ENCODE measurements at regions not wholly inside any gene's neighbourhood (a gene's known extent, or its start where the extent isn't known, plus 50 kb on each side); places are given as distances from the start of the nearest gene placed in this dataset.

DNA sequence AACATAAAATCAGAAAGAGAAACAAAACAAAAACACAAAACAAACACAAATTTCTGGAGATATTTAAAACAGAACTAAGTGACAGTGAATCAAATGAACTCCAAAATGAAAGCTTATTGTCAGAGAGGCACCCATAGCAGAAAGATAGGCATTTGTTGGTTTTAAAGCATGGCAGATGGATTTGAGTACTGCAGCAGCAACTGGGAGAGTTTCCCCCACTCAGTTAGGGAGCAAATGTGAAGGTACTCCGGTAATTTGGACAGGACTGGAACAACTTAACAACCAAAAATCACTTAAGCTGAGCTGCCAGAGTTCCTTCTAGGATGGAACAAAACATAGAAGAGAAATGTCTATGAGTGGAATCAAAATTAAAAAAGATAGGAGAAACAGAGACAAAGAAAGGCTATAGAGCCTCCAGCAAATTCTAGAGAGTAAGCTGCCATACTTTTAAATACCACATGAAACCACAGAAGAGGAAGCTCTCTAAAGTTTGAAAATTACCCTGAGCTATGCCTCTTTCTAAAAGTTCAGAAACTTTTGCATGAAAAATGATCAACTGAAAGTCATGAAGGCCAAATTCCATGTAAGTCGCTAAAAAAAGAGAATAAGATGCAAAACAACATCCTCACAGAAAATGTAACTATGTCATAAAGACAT is 1248.3 kb upstream of the USP15 start:
- ATAC-seq: no peak
- H3K9me3 Mint-ChIP-seq: peaks cover 14% of the 10 kb centered on the region

DNA sequence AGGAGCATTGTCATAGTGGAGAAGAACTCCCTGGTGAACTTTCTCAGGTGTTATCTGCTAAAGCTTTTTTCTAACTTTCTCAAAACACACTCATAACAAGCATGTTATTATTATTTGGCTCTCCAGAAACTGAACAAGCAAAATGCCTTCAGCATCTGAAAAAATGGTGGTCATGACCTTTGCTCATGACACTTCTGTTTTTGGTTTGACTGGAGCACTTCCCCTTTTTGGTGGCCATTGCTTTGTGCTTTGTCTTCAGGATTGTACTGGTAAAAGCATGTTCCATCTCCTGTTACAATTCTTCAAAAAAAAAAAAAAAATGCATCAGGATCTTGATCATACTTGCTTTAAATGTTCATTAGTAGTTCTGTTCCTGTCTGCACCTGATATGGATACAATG is 1241.6 kb upstream of the USP15 start:
- no peak overlapping the region for H3K27ac Mint-ChIP-seq
- no peaks in the 10 kb centered on the region for H3K4me1 Mint-ChIP-seq
- DNase-seq: no peak
- no peaks in the 10 kb centered on the region for H3K27me3 Mint-ChIP-seq
- no peaks in the 10 kb centered on the region for H3K36me3 Mint-ChIP-seq (ENCODE audit: low read depth)
- no peak for ATAC-seq
- no peak overlapping the region for H3K4me3 Mint-ChIP-seq
- peaks cover 33% of the 10 kb centered on the region for H3K9me3 Mint-ChIP-seq

More for the DNA sequence above, 1248.3 kb upstream of the USP15 start:
- Mint-ChIP-seq H3K27ac (no peak overlapping the region), H3K4me3 (no peak overlapping the region), H3K36me3 (ENCODE audit: low read depth) (no peaks in the 10 kb centered on the region), H3K27me3 (no peaks in the 10 kb centered on the region), H3K4me1 (no peaks in the 10 kb centered on the region)
- DNase-seq: no peak

DNA sequence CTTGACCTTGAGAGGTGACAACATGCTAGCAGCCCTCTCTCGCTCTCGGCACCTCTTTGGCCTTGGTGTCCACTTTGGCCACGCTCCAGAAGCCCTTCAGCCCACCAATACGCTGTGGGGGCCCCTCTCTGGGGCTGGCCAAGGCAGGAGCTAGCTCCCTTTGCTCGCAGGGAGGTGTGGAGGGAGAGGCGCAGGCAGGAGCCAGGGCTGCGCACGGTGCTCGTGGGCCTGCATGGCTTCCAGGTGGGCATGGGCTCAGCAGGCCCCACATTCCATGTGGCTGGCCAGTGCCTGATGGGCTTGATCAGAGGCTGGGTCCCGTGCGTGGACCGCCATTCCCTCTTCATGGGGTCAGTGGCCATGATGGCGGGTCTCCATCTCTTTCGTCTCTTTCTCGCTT is 1237.0 kb upstream of the USP15 start:
- peaks cover 29% of the 10 kb centered on the region for H3K9me3 Mint-ChIP-seq

DNA sequence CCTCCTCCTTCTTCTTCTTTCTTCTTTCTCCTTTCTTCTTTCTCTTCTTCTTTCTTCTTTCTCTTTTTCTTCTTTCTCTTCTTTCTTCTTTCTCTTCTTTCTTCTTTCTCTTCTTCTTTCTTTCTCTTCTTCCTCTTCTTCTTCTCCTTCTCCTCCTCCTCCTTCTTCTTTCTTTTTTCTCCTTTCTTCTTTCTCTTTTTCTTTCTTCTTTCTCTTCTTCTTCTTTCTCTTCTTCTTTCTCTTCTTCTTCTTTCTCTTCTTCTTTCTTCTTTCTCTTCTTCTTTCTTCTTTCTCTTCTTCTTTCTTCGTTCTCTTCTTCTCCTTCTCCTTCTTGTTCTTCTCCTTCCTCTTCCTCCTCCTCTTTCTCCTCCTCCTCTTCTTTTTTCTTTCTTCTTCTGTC is 1230.7 kb upstream of the USP15 start:
- H3K27ac Mint-ChIP-seq: no peak overlapping the region
- H3K4me3 Mint-ChIP-seq: no peak overlapping the region
- DNase-seq: no peak
- peaks cover 22% of the 10 kb centered on the region for H3K9me3 Mint-ChIP-seq
- H3K27me3 Mint-ChIP-seq: no peaks in the 10 kb centered on the region
- H3K4me1 Mint-ChIP-seq: no peaks in the 10 kb centered on the region
- H3K36me3 Mint-ChIP-seq (ENCODE audit: low read depth): no peaks in the 10 kb centered on the region
- ATAC-seq: no peak

More for the DNA sequence above, 1237.0 kb upstream of the USP15 start:
- H3K4me1 Mint-ChIP-seq: no peaks in the 10 kb centered on the region
- no peak overlapping the region for H3K4me3 Mint-ChIP-seq
- H3K27ac Mint-ChIP-seq: no peak overlapping the region
- H3K27me3 Mint-ChIP-seq: no peaks in the 10 kb centered on the region
- H3K36me3 Mint-ChIP-seq (ENCODE audit: low read depth): no peaks in the 10 kb centered on the region
- ATAC-seq (no peak), DNase-seq (no peak)

DNA sequence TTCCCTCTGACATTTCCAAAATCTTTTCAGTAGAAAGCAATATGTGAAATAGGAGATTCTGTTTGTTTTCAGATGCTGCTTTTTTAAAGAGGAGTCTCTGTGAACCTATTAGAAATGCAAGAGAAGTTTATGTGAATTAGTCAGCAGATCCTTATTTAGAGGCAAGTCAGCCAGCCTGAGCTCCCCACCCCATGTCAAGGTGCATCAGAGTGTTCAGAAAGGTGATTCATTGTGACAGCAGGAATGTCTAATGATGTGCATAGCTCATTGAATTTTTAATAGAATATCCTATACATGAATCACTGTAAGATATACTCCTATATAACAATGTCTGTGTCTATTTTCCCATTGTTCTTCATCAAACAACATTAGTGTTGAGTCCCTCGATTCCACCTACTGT is 1222.4 kb upstream of the USP15 start:
- H3K9me3 Mint-ChIP-seq: peaks cover 8% of the 10 kb centered on the region
- no peak for ATAC-seq
- H3K4me1 Mint-ChIP-seq: no peaks in the 10 kb centered on the region
- H3K4me3 Mint-ChIP-seq: no peak overlapping the region
- DNase-seq: no peak
- no peak overlapping the region for H3K27ac Mint-ChIP-seq
- no peaks in the 10 kb centered on the region for H3K36me3 Mint-ChIP-seq (ENCODE audit: low read depth)
- H3K27me3 Mint-ChIP-seq: no peaks in the 10 kb centered on the region

DNA sequence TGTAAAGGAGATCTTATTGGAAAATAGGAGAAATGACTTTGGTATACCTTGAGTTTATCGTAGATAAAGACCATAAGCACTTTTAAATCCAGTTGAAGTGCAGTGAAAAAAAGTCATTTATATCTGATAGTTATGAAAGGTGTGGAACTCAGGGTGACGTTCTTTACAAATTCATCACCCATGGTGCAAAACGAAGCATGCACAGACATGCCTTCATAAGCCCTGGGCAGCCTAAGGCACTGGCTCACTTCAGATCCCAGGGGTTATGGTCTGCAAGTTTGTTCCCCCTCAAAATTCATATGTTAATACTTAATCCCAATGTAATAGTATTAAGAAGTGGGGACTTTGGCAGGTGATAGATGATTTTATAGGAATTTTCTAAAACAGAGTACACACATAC is 1216.4 kb upstream of the USP15 start:
- Mint-ChIP-seq H3K27ac (no peak overlapping the region), H3K9me3 (peaks cover 4% of the 10 kb centered on the region), H3K36me3 (ENCODE audit: low read depth) (no peaks in the 10 kb centered on the region), H3K4me3 (no peak overlapping the region), H3K4me1 (no peaks in the 10 kb centered on the region), H3K27me3 (no peaks in the 10 kb centered on the region)
- DNase-seq (no peak), ATAC-seq (no peak)

DNA sequence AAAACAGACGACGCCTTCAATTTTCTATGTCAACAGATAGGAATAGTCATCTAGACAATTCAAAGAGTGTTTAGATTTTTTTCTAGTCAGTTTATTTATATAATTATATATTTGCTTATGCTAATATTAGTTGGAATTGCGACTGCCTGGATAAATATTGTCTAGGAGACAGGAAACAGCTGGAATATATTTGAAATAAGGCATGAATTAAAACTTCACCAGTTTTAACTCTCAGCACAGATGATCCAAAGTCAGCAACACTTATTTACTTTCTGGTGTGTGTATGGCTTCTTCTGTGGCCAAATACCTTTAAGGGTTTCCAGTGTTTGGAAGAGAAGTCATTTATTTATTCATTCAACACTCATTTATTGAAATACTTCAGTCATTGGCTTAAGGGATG is 1215.4 kb upstream of the USP15 start:
- Mint-ChIP-seq H3K36me3 (ENCODE audit: low read depth) (no peaks in the 10 kb centered on the region), H3K27me3 (no peaks in the 10 kb centered on the region), H3K4me1 (no peaks in the 10 kb centered on the region), H3K27ac (no peak overlapping the region), H3K9me3 (peaks cover 7% of the 10 kb centered on the region), H3K4me3 (no peak overlapping the region)
- ATAC-seq (no peak), DNase-seq (no peak)

DNA sequence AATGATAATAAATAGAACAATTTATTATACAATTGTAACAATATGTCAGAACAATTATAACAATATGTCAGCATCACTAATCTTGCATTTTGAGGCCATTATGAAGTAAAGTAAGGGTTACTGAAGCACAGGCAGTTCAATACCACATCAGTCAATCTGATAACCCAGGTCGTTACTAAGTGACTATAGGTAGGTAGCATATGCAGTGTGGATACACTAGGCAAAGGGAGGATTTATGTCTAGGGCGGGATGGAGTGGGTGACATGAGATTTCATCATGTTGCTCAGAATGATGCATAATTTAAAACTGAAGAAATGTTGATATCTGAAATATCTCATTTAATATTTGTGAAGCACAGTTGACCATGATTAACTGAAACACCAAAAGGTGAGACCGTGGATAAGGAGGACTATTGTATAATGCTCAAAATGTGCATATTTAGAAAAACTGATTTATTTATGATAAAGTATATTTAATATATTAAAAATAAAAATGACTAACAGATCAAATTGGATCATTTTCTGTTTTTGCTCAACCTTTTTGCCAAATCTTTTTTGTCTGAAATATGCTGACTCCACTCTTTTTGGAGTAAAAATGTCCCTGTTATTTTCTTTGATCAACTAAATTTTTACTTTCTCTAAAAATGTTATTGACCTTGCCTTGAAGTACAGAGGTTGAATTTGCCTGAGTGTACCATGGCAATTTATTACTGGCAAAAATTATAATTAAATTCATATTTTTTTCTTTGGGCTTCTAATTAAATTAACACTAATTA is 1189.4 kb upstream of the USP15 start:
- H3K9me3 Mint-ChIP-seq: peaks cover 5% of the 10 kb centered on the region
- no peaks in the 10 kb centered on the region for H3K36me3 Mint-ChIP-seq (ENCODE audit: low read depth)
- H3K4me3 Mint-ChIP-seq: no peak overlapping the region
- ATAC-seq (no peak), DNase-seq (no peak)
- no peak overlapping the region for H3K27ac Mint-ChIP-seq
- no peaks in the 10 kb centered on the region for H3K4me1 Mint-ChIP-seq
- no peaks in the 10 kb centered on the region for H3K27me3 Mint-ChIP-seq

DNA sequence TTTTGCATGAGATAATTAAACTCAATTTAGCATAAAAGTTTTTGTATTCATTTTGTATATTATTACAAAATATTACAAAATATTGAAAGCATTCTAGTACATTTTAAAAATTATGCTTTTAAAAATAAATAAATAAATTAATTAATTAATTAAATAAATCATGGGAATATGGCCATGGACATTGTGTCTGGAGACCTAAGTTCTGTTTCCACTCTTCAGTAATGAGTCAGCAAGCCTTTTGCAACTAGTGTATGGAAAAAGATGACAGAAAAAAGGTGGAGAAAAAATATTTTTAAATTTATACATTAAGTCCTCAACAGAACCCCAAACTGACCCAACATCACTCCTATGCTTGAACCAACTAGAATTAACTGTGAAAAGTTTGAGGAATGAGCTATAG is 1187.5 kb upstream of the USP15 start:
- H3K9me3 Mint-ChIP-seq: peaks cover 9% of the 10 kb centered on the region
- ATAC-seq: no peak
- H3K4me1 Mint-ChIP-seq: no peaks in the 10 kb centered on the region
- DNase-seq: no peak
- H3K27me3 Mint-ChIP-seq: no peaks in the 10 kb centered on the region
- H3K4me3 Mint-ChIP-seq: no peak overlapping the region
- no peaks in the 10 kb centered on the region for H3K36me3 Mint-ChIP-seq (ENCODE audit: low read depth)
- no peak overlapping the region for H3K27ac Mint-ChIP-seq

DNA sequence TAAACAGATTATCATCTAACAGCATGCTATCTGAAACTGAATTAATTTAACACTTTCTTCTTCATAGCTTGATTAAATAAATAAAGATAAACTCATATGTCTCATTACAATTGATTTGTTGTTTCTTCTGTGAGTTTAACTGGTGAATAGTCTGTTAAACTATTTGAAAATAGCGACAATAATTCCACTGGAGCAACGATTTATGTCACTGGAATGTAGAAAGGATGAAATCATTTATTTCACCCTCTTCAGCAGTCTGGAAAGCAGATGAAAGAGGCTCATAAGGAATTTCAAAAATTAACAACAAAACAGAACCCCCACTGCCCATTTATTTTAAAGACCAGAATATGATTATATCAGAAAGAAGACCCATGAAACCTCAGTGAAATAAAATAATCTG is 1165.1 kb upstream of the USP15 start:
- Mint-ChIP-seq H3K36me3 (ENCODE audit: low read depth) (no peaks in the 10 kb centered on the region), H3K27me3 (no peaks in the 10 kb centered on the region), H3K9me3 (no peaks in the 10 kb centered on the region), H3K4me3 (no peak overlapping the region), H3K27ac (no peak overlapping the region), H3K4me1 (no peaks in the 10 kb centered on the region)
- DNase-seq: no peak
- ATAC-seq: no peak

DNA sequence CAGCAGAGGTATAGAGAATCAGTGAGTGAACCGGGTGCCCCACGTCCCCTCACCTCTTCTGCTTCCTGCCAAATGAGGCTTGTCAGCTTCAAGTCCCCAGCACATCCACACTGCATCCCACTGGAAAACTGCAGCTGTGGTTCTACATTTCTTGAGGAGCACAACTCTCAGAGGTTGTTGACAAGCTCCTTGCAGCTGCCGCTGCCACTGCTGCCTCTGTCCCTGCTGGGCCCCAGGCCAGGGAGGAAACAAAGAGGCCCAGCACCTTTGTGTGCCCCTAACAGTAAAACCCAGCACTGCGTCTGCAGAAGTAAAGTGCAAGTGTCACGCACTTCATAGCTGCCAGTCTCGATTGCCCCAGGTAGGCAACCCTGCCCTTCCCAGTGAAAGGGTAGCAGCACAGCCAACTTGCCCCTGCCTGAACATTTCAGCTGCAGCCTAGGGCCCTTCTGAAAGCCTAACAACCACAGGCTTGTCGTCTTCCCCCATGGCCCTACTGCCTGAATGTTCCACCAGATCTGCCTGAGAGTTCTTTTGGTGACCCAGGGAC is 1162.1 kb upstream of the USP15 start:
- no peaks in the 10 kb centered on the region for H3K36me3 Mint-ChIP-seq (ENCODE audit: low read depth)
- H3K27ac Mint-ChIP-seq: no peak overlapping the region
- ATAC-seq: no peak
- peaks cover 4% of the 10 kb centered on the region for H3K9me3 Mint-ChIP-seq
- no peak for DNase-seq
- no peak overlapping the region for H3K4me3 Mint-ChIP-seq
- no peaks in the 10 kb centered on the region for H3K27me3 Mint-ChIP-seq
- no peaks in the 10 kb centered on the region for H3K4me1 Mint-ChIP-seq

DNA sequence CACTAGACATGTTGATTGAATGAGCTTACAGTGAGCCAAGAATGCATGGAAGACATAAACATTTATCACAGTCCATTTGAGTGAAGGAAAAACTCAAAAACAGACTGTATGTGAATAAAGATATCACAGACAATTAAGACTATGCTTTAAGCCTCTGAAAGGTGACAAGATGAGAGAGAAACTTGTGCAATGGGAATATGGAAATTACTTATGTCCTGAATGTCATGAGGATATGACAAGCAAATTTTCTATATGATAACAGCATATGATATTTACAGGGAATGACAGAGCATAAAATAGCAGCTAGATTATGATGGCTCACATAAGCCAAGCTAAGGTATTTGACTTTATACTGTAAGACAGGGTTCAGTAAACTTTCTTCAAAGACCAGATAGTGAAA is 1153.1 kb upstream of the USP15 start:
- Mint-ChIP-seq H3K4me1 (no peaks in the 10 kb centered on the region), H3K36me3 (ENCODE audit: low read depth) (no peaks in the 10 kb centered on the region), H3K27me3 (no peaks in the 10 kb centered on the region), H3K27ac (no peak overlapping the region), H3K4me3 (no peak overlapping the region), H3K9me3 (peaks cover 18% of the 10 kb centered on the region)
- DNase-seq: no peak
- ATAC-seq: no peak

DNA sequence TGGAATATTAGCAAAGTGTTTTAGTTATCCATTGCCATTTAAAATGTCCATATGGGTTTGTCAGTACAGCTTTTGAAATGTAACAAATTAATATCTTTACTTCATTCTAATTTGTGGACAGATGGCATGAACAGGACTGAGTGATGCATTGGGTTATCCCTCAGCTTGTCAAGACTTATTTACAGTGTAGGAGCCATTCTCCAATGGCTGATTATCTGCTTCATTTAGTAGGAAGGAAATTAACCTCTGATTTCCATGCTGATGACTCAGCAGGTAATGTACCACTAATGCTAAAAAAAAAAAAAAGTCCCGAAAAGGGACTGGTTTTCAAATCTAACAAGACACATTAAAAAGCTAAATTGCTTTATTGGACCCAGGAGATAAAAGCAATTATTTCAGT is 1149.0 kb upstream of the USP15 start:
- no peaks in the 10 kb centered on the region for H3K36me3 Mint-ChIP-seq (ENCODE audit: low read depth)
- no peaks in the 10 kb centered on the region for H3K27me3 Mint-ChIP-seq
- H3K4me3 Mint-ChIP-seq: no peak overlapping the region
- peaks cover 19% of the 10 kb centered on the region for H3K9me3 Mint-ChIP-seq
- no peak for DNase-seq
- no peak for ATAC-seq
- H3K27ac Mint-ChIP-seq: no peak overlapping the region
- no peaks in the 10 kb centered on the region for H3K4me1 Mint-ChIP-seq

DNA sequence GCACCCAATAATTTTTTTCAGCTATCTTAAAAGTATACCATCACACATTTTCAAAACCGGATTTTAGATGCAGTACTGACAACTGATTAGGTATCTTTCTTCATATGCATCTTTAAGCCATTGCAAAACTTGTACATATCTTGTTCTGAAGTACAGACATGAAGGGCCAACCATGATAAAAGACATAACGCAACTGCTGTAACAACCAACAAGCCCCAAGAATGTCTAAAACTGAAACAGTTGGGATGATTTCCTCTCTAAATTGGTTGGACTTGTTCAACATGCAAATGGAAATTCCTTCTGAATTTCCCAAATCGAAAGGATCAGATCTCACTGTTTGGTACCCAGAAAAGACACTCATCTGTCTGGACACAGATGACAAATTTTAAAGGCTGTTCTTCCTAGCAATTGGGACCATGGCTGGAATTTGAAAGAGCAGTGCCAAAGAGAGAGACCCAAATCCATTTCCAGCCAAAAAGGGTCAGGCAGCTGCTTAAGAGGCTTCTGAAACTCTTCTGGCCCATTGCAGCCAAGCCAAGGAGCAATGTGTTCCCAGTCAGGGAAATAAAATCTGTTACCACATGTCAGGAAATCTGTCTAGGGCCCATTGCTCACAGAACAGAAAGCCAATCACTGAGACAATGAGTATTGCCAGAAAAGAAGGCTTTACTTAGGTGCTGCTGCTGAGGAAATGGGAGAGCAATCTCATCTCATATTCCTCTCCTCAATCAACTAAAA is 1122.4 kb upstream of the USP15 start:
- no peaks in the 10 kb centered on the region for H3K36me3 Mint-ChIP-seq (ENCODE audit: low read depth)
- H3K27me3 Mint-ChIP-seq: no peaks in the 10 kb centered on the region
- no peak overlapping the region for H3K4me3 Mint-ChIP-seq
- no peak overlapping the region for H3K27ac Mint-ChIP-seq
- H3K4me1 Mint-ChIP-seq: no peaks in the 10 kb centered on the region
- peaks cover 18% of the 10 kb centered on the region for H3K9me3 Mint-ChIP-seq
- DNase-seq: no peak
- ATAC-seq: no peak

DNA sequence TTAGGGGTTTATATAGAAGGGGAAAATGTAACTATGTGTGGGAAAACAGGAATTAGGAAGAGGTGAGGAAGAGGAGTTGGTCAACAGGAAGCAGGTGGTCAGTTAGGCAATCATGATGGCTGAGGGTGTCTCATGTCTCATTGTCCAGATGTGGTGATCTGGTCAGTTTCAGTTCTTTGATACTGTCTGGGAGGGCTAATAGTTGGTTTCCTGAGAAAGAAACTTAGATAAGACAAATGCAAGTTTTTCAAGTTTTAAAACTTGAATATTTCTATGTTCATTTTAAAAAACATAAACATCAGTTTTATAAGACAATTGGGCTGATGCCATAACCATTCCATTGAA is 1121.8 kb upstream of the USP15 start:
- H3K4me1 Mint-ChIP-seq: no peaks in the 10 kb centered on the region
- ATAC-seq (no peak), DNase-seq (no peak)
- no peak overlapping the region for H3K27ac Mint-ChIP-seq
- no peaks in the 10 kb centered on the region for H3K27me3 Mint-ChIP-seq
- H3K4me3 Mint-ChIP-seq: no peak overlapping the region
- no peaks in the 10 kb centered on the region for H3K36me3 Mint-ChIP-seq (ENCODE audit: low read depth)
- H3K9me3 Mint-ChIP-seq: peaks cover 14% of the 10 kb centered on the region
